22Rv1 (cell line): ENCODE measurements at regions not wholly inside any gene's neighbourhood (a gene's known extent, or its start where the extent isn't known, plus 50 kb on each side); places are given as distances from the start of the nearest gene placed in this dataset.

Source experiments
- H3K27ac ChIP-seq: fragments of 450-650 bp; 2 replicates; pipeline ENCODE4 v1.5.1; 2017
- CTCF ChIP-seq: fragments of 450-650 bp; IDR thresholded peaks from 2 replicates; pipeline ENCODE4 v1.5.1; 2017; ENCODE audit warnings: mild to moderate bottlenecking
- ZFX ChIP-seq: fragments of 450-650 bp; IDR thresholded peaks from 2 replicates; pipeline ENCODE4 v1.6.1; 2017; ENCODE audit warnings: antibody characterized with exemption, borderline replicate concordance

- TF ChIP-seq CTCF (no peak), ZFX (no peak)
- H3K27ac ChIP-seq = no peak overlapping the region
Measured at GRCh38 chr14:58725871-58726270, 88.1 kb downstream of the DACT1 start.

- TF ChIP-seq CTCF (no peak), ZFX (no peak)
- H3K27ac ChIP-seq = no peak overlapping the region
Measured at GRCh38 chr14:58730792-58731464, 93.2 kb downstream of the DACT1 start.

GRCh38 chr14:58731465-58732293, 93.9 kb downstream of the DACT1 start:
- no peak for TF ChIP-seq ZFX
- TF ChIP-seq CTCF = no peak
- no peak overlapping the region for H3K27ac ChIP-seq

- H3K27ac ChIP-seq = no peak overlapping the region
Measured at GRCh38 chr14:58732387-58732786, 94.6 kb downstream of the DACT1 start.

GRCh38 chr14:58733451-58734208, 95.9 kb downstream of the DACT1 start:
- TF ChIP-seq ZFX = no peak
- TF ChIP-seq CTCF = no peak
- no peak overlapping the region for H3K27ac ChIP-seq

More at GRCh38 chr14:58732387-58732786, 94.6 kb downstream of the DACT1 start:
- TF ChIP-seq CTCF (no peak), ZFX (no peak)

- no peak overlapping the region for H3K27ac ChIP-seq
- no peak for TF ChIP-seq CTCF
- no peak for TF ChIP-seq ZFX
Measured at GRCh38 chr14:58735596-58735995, 97.8 kb downstream of the DACT1 start.
